ENCODE measurements at regions not wholly inside any gene's neighbourhood (a gene's known extent, or its start where the extent isn't known, plus 50 kb on each side); places are given as distances from the start of the nearest gene placed in this dataset.

DNA sequence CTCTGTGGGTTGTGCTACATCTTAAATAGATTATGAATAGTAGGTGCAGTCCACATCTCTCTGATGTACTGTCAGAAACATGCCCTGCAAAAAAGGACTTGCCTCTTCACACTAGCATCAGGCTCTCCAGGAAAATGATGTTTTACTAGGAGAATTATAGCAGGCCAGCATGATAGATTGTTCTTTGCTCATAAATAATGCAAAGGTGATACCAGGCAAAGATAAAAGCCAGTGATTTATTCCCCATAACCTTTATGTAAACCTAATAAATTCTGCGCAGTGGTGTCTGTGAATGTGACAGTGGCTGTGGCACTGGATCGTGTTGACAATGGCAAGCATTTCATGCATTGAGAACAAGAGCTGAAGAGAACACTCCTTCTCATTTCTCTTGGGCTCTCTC lies 646.5 kb upstream of the SEL1L start:
- peaks cover 7% of the 10 kb centered on the region for H3K9me3 Mint-ChIP-seq
- no peaks in the 10 kb centered on the region for H3K36me3 Mint-ChIP-seq (ENCODE audit: low read depth)
- Histone ChIP-seq H3K4me1 (ENCODE audit: insufficient read depth, low read length) (no peaks in the 10 kb centered on the region), H3K9me3 (ENCODE audit: control insufficient read depth in 1 of 2, insufficient read depth in 1 of 2, low read length in 2 of 2) (no peaks in the 10 kb centered on the region), H3K27me3 (ENCODE audit: control insufficient read depth in 1 of 2, insufficient read depth in 2 of 2, low read length in 2 of 2) (no peaks in the 10 kb centered on the region), H3K27ac (ENCODE audit: low read depth in 1 of 2, low read length in 2 of 2) (no peak overlapping the region), H3K4me3 (ENCODE audit: low read length) (no peak overlapping the region), H3K36me3 (ENCODE audit: insufficient read depth, low read length) (no peaks in the 10 kb centered on the region)
- ATAC-seq (ENCODE audit: poor library complexity) (no peak), DNase-seq (no peak)
- no peak overlapping the region for H3K4me3 Mint-ChIP-seq
- intact Hi-C loops (cut with DNase I, micrococcal nuclease), result no loop called here
- H3K4me1 Mint-ChIP-seq (ENCODE audit: low read depth), result no peaks in the 10 kb centered on the region
- ChIA-PET POLR2A (no interaction called here), CTCF (no interaction called here)
- no peaks in the 10 kb centered on the region for H3K27me3 Mint-ChIP-seq
- TF ChIP-seq, protein P1, sequence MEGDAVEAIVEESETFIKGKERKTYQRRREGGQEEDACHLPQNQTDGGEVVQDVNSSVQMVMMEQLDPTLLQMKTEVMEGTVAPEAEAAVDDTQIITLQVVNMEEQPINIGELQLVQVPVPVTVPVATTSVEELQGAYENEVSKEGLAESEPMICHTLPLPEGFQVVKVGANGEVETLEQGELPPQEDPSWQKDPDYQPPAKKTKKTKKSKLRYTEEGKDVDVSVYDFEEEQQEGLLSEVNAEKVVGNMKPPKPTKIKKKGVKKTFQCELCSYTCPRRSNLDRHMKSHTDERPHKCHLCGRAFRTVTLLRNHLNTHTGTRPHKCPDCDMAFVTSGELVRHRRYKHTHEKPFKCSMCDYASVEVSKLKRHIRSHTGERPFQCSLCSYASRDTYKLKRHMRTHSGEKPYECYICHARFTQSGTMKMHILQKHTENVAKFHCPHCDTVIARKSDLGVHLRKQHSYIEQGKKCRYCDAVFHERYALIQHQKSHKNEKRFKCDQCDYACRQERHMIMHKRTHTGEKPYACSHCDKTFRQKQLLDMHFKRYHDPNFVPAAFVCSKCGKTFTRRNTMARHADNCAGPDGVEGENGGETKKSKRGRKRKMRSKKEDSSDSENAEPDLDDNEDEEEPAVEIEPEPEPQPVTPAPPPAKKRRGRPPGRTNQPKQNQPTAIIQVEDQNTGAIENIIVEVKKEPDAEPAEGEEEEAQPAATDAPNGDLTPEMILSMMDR (IDR thresholded peaks at IDR 0.05), result no peak
- no peak overlapping the region for H3K27ac Mint-ChIP-seq

DNA sequence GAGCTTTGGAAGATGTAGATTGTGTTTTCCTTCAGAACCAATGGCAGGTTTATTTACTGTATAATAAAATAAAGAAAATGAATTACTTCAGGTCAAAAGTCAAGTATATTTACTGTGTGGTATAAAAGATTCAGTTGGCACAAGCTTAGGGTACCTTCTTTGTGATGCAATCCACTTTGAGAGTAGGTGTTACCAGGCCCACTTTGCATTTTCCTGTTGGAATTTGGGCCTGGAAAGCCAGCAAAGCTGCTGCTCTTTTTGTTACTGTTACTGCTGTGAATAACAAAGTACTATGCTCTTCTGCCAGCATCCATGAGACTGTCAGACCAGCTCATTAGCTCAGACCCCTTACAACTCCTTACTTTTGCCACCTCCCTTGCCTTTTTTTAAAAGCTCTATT lies 649.0 kb upstream of the SEL1L start:
- H3K4me1 ChIP-seq (ENCODE audit: insufficient read depth, low read length), result no peaks in the 10 kb centered on the region
- Mint-ChIP-seq H3K9me3 (peaks cover 4% of the 10 kb centered on the region), H3K4me1 (ENCODE audit: low read depth) (no peaks in the 10 kb centered on the region), H3K4me3 (no peak overlapping the region), H3K36me3 (ENCODE audit: low read depth) (no peaks in the 10 kb centered on the region), H3K27me3 (no peaks in the 10 kb centered on the region), H3K27ac (no peak overlapping the region)
- H3K4me3 ChIP-seq (ENCODE audit: low read length), result no peak overlapping the region
- intact Hi-C loops (cut with DNase I, micrococcal nuclease), result no loop called here
- no peaks in the 10 kb centered on the region for H3K9me3 ChIP-seq (ENCODE audit: control insufficient read depth in 1 of 2, insufficient read depth in 1 of 2, low read length in 2 of 2)
- H3K36me3 ChIP-seq (ENCODE audit: insufficient read depth, low read length), result no peaks in the 10 kb centered on the region
- no peak for ATAC-seq (ENCODE audit: poor library complexity)
- no peak for DNase-seq
- ChIA-PET CTCF (no interaction called here), POLR2A (no interaction called here)
- TF ChIP-seq, protein P1 (IDR thresholded peaks at IDR 0.05), result no peak
- no peaks in the 10 kb centered on the region for H3K27me3 ChIP-seq (ENCODE audit: control insufficient read depth in 1 of 2, insufficient read depth in 2 of 2, low read length in 2 of 2)
- H3K27ac ChIP-seq (ENCODE audit: low read depth in 1 of 2, low read length in 2 of 2), result no peak overlapping the region

DNA sequence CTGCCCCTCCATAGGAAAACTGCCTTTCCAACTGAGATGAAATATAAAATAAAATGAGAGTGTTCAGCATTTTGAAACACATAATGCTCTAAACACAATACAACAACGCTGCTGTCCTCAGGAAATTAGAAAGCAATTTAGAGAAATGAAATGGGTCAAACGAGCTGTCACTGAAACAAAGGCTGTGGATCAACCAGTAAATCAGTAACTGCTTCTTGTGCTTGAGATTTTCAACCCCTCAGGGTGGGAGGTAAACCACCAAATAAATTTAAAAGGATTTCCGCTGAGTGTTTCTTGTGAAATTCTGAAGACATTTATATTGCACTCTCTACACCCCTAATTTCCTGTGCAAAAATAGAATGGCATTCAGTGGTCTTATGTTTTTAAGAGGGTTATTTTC lies 657.1 kb upstream of the SEL1L start:
- Mint-ChIP-seq H3K9me3 (peaks cover 12% of the 10 kb centered on the region), H3K27ac (no peak overlapping the region), H3K4me1 (ENCODE audit: low read depth) (no peaks in the 10 kb centered on the region), H3K4me3 (no peak overlapping the region), H3K36me3 (ENCODE audit: low read depth) (no peaks in the 10 kb centered on the region), H3K27me3 (no peaks in the 10 kb centered on the region)
- H3K4me1 ChIP-seq (ENCODE audit: insufficient read depth, low read length), result no peaks in the 10 kb centered on the region
- no peaks in the 10 kb centered on the region for H3K27me3 ChIP-seq (ENCODE audit: control insufficient read depth in 1 of 2, insufficient read depth in 2 of 2, low read length in 2 of 2)
- no peak overlapping the region for H3K4me3 ChIP-seq (ENCODE audit: low read length)
- TF ChIP-seq, protein P1 (IDR thresholded peaks at IDR 0.05), result no peak
- ATAC-seq (ENCODE audit: poor library complexity) (no peak), DNase-seq (no peak)
- ChIA-PET CTCF (no interaction called here), POLR2A (no interaction called here)
- intact Hi-C loops (cut with DNase I, micrococcal nuclease), result no loop called here
- no peaks in the 10 kb centered on the region for H3K36me3 ChIP-seq (ENCODE audit: insufficient read depth, low read length)
- peaks cover 11 to 13% of the 10 kb centered on the region in 2 experiments for H3K9me3 ChIP-seq (ENCODE audit: control insufficient read depth in 1 of 2, insufficient read depth in 1 of 2, low read length in 2 of 2)
- no peak overlapping the region for H3K27ac ChIP-seq (ENCODE audit: low read depth in 1 of 2, low read length in 2 of 2)

All from CD4-positive, alpha-beta T cell (primary cell).